Testis (tissue), 2 donors: ENCODE measurements at regions not wholly inside any gene's neighbourhood (a gene's known extent, or its start where the extent isn't known, plus 50 kb on each side); places are given as distances from the start of the nearest gene placed in this dataset.

ENCODE experiments used
- POLR2A ChIP-seq: fragments of 450-650 bp; IDR thresholded peaks from one replicate; pipeline ENCODE4 v1.6.1; 2017; ENCODE audit warnings: antibody characterized with exemption, mild to moderate bottlenecking, moderate library complexity
- TF ChIP-seq, protein P1 (sequence below), 3 experiments: fragments of 450-650 bp in 2 of 3; fragments of 200-600 bp in 1 of 3; sonication (generic) in 1 of 3; IDR thresholded peaks; one replicate each; pipeline ENCODE4 v1.5.1; 2016 to 2019; ENCODE audit warnings: antibody characterized with exemption in 3 of 3, mild to moderate bottlenecking in 2 of 3, moderate library complexity in 1 of 3

DNA sequence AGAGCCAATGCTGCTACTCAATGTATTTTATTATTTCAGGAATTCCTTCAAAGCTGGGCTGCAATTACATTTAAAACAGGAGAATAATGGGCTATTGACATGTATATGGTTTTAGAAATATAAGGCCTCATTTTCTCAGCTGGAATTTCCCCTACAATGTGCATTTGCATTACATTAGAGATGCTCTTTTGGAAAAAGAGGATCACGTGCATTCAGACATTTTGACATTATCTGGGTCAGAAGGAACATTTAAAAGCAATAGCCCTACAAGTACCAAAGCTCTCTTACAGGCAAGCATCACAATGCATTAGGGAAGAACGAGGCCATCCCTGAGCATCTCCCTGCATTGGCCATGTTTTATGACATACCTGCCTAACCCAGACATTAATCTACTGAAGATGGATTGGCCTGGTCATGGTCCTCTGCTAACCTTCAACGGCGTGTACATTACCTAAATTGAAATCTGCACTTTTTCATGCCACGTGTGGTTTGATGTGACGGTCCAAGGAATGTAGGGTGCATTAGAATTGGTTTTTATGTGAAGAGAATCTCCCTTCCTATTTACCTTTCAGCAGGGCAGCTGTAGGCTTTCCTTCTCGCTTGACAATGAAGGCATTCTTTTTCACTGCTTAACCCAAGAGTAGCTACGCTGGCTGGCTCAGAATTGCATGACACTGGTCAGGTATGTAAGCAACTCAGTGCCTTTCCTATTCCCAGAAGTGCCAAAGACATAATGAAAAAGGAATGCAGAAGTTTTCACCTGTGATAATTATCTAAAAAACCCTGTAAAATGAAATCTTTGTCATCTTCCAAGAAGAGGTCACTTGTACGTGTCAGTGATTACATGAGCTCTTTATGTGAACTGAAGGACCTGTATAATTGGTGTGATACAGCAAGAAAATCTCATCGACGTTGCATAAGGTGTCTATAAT is 212.3 kb upstream of the MPDZ start:
- TF ChIP-seq, protein P1, sequence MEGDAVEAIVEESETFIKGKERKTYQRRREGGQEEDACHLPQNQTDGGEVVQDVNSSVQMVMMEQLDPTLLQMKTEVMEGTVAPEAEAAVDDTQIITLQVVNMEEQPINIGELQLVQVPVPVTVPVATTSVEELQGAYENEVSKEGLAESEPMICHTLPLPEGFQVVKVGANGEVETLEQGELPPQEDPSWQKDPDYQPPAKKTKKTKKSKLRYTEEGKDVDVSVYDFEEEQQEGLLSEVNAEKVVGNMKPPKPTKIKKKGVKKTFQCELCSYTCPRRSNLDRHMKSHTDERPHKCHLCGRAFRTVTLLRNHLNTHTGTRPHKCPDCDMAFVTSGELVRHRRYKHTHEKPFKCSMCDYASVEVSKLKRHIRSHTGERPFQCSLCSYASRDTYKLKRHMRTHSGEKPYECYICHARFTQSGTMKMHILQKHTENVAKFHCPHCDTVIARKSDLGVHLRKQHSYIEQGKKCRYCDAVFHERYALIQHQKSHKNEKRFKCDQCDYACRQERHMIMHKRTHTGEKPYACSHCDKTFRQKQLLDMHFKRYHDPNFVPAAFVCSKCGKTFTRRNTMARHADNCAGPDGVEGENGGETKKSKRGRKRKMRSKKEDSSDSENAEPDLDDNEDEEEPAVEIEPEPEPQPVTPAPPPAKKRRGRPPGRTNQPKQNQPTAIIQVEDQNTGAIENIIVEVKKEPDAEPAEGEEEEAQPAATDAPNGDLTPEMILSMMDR (IDR thresholded peaks at IDR 0.05), result no peak
- TF ChIP-seq POLR2A, result no peak
